Skeletal muscle satellite cell (primary cell): ENCODE measurements at regions not wholly inside any gene's neighbourhood (a gene's known extent, or its start where the extent isn't known, plus 50 kb on each side); places are given as distances from the start of the nearest gene placed in this dataset.
"Not testable (repeated sequence)": the region's sequence is repeated elsewhere in the genome, so short reads cannot be mapped to it uniquely, and the experiment has no call there.

Source experiments
- H3K27me3 ChIP-seq: 2 replicates; pipeline ENCODE4 v1.7.0; 2013; ENCODE audit warnings: low read length; ENCODE audit not compliant: control insufficient read depth, insufficient read depth
- H3K36me3 ChIP-seq: 2 replicates; pipeline ENCODE4 v1.7.0; 2013; ENCODE audit warnings: mild to moderate bottlenecking, control low read depth, low read length; ENCODE audit not compliant: insufficient read depth
- H3K4me1 ChIP-seq: 2 replicates; pipeline ENCODE4 v1.7.0; 2013; ENCODE audit warnings: low read length; ENCODE audit not compliant: control insufficient read depth, insufficient read depth
- H3K4me2 ChIP-seq: 2 replicates; pipeline ENCODE4 v1.7.0; 2013; ENCODE audit warnings: mild to moderate bottlenecking, low read length
- H3K4me3 ChIP-seq: 2 replicates; pipeline ENCODE4 v1.7.0; 2013; ENCODE audit warnings: low read length
- H3K9ac ChIP-seq: 2 replicates; pipeline ENCODE4 v1.7.0; 2013; ENCODE audit warnings: mild to moderate bottlenecking, low read depth, low read length, moderate library complexity
- H3K9me3 ChIP-seq: replicated peaks from 2 replicates; pipeline ENCODE4 v1.7.0; 2013; ENCODE audit warnings: mild to moderate bottlenecking, control low read depth, low read length

- H3K9me3 ChIP-seq, H3K9ac ChIP-seq, H3K4me1 ChIP-seq, H3K4me3 ChIP-seq, H3K4me2 ChIP-seq, H3K36me3 ChIP-seq: not testable (repeated sequence)
- H3K27me3 ChIP-seq, result peaks cover 69% of the 10 kb centered on the region
Observed at GRCh38 chr2:109047569-109047968, 58.5 kb upstream of the EDAR start.

GRCh38 chr2:109046925-109047508 is 58.0 kb upstream of the EDAR start:
- no peaks in the 10 kb centered on the region for H3K9me3 ChIP-seq
- no peak overlapping the region for H3K4me3 ChIP-seq
- H3K9ac ChIP-seq, result no peak overlapping the region
- H3K27me3 ChIP-seq, result peaks cover 70% of the 10 kb centered on the region
- no peaks in the 10 kb centered on the region for H3K36me3 ChIP-seq
- H3K4me2 ChIP-seq, result no peak overlapping the region
- no peaks in the 10 kb centered on the region for H3K4me1 ChIP-seq

- peaks cover 65% of the 10 kb centered on the region for H3K27me3 ChIP-seq
- no peaks in the 10 kb centered on the region for H3K4me1 ChIP-seq
- H3K9me3 ChIP-seq, result no peaks in the 10 kb centered on the region
- H3K36me3 ChIP-seq, result no peaks in the 10 kb centered on the region
- H3K9ac ChIP-seq, result no peak overlapping the region
- no peak overlapping the region for H3K4me2 ChIP-seq
- H3K4me3 ChIP-seq, result no peak overlapping the region
Observed at GRCh38 chr2:109045505-109045904, 56.5 kb upstream of the EDAR start.

GRCh38 chr2:109038992-109039391 is 50.0 kb upstream of the EDAR start:
- Histone ChIP-seq H3K4me2 (no peak overlapping the region), H3K27me3 (peaks cover 73% of the 10 kb centered on the region), H3K4me3 (no peak overlapping the region), H3K9me3 (no peaks in the 10 kb centered on the region), H3K4me1 (no peaks in the 10 kb centered on the region), H3K9ac (no peak overlapping the region), H3K36me3 (no peaks in the 10 kb centered on the region)
